IMR-90 (cell line): ENCODE measurements at regions not wholly inside any gene's neighbourhood (a gene's known extent, or its start where the extent isn't known, plus 50 kb on each side); places are given as distances from the start of the nearest gene placed in this dataset.

Experiments
- BHLHE40 ChIP-seq: fragments of 150-350 bp; IDR thresholded peaks from 2 replicates; pipeline ENCODE4 v1.6.1; 2016; ENCODE audit warnings: mild to moderate bottlenecking, low read depth, low read length
- MXI1 ChIP-seq: IDR thresholded peaks from 2 replicates; pipeline ENCODE4 v1.6.1; 2012; ENCODE audit warnings: low read depth, mild to moderate bottlenecking, low read length, moderate library complexity, borderline replicate concordance
- POLR2A ChIP-seq: IDR thresholded peaks from 2 replicates; pipeline ENCODE4 v1.6.1; 2012; ENCODE audit warnings: mild to moderate bottlenecking, low read depth, low read length
- RAD21 ChIP-seq: IDR thresholded peaks from 2 replicates; pipeline ENCODE4 v1.6.1; 2012; ENCODE audit warnings: low read length, improper control_type of control experiment
- RFX5 ChIP-seq: IDR thresholded peaks from 2 replicates; pipeline ENCODE4 v1.8.0; 2012; ENCODE audit warnings: low read depth, mild to moderate bottlenecking, low read length, moderate library complexity
- SMC3 ChIP-seq: fragments of 150-350 bp; IDR thresholded peaks from 2 replicates; pipeline ENCODE4 v1.6.1; 2016; ENCODE audit warnings: low read depth, mild to moderate bottlenecking, antibody characterized with exemption, low read length, moderate library complexity
- TF ChIP-seq, protein P1 (sequence below): fragments of 150-350 bp; IDR thresholded peaks from 2 replicates; pipeline ENCODE4 v1.6.1; 2017; ENCODE audit warnings: mild to moderate bottlenecking, antibody characterized with exemption, low read length, low read depth
- TF ChIP-seq, protein P2 (sequence below): conservative IDR thresholded peaks from 2 replicates; pipeline ENCODE4 v1.5.1; 2012; ENCODE audit warnings: mild to moderate bottlenecking, low read depth, low read length, improper control_type of control experiment

DNA sequence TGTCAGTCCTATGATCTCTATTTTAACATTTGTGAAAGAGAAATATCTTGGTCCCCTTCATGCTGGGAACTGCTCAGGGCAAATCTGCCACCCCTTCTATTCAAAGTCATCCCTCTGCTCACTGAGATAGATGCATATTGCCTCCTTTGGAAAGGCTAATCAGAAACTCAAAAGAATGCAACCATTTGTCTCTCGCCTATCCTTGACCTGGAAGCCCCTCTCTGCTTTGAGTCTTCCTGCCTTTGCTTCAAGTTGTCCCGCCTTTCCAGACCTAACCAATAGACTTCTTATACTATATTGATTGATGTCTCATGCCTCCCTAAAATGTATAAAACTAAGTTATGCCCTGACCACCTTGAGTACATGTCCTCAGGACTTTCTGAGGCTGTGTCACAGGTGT lies 97.0 kb downstream of the PSAT1 start:
- TF ChIP-seq, protein P1, sequence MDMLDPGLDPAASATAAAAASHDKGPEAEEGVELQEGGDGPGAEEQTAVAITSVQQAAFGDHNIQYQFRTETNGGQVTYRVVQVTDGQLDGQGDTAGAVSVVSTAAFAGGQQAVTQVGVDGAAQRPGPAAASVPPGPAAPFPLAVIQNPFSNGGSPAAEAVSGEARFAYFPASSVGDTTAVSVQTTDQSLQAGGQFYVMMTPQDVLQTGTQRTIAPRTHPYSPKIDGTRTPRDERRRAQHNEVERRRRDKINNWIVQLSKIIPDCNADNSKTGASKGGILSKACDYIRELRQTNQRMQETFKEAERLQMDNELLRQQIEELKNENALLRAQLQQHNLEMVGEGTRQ, result no peak
- no peak for TF ChIP-seq POLR2A
- TF ChIP-seq SMC3, result no peak
- TF ChIP-seq, protein P2, sequence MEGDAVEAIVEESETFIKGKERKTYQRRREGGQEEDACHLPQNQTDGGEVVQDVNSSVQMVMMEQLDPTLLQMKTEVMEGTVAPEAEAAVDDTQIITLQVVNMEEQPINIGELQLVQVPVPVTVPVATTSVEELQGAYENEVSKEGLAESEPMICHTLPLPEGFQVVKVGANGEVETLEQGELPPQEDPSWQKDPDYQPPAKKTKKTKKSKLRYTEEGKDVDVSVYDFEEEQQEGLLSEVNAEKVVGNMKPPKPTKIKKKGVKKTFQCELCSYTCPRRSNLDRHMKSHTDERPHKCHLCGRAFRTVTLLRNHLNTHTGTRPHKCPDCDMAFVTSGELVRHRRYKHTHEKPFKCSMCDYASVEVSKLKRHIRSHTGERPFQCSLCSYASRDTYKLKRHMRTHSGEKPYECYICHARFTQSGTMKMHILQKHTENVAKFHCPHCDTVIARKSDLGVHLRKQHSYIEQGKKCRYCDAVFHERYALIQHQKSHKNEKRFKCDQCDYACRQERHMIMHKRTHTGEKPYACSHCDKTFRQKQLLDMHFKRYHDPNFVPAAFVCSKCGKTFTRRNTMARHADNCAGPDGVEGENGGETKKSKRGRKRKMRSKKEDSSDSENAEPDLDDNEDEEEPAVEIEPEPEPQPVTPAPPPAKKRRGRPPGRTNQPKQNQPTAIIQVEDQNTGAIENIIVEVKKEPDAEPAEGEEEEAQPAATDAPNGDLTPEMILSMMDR, result no peak
- TF ChIP-seq MXI1, result no peak
- no peak for TF ChIP-seq RAD21
- TF ChIP-seq BHLHE40, result no peak
- TF ChIP-seq RFX5, result no peak
